CD4-positive, CD25-positive, alpha-beta regulatory T cell (primary cell): ENCODE measurements at regions not wholly inside any gene's neighbourhood (a gene's known extent, or its start where the extent isn't known, plus 50 kb on each side); places are given as distances from the start of the nearest gene placed in this dataset.
A peak's percentile ranks its signal among the peaks of the same experiment; 100 is the strongest.

ENCODE experiments used
- ATAC-seq, 2 donors: fragments of 150-1000 bp; cut with Tn5 transposase; one replicate each; pipeline ENCODE4 v1.10.0; 2021; ENCODE audit warnings: low read depth in 2 of 2, moderate number of reproducible peaks in 2 of 2, moderate library complexity in 1 of 2
- DNase-seq, 3 donors: peaks; one replicate each; pipeline versions ENCODE4 v3.0.0 to v3.0.0-alpha.2; 2012 to 2022; ENCODE audit warnings: mixed read lengths in 1 of 3
- H3K27ac ChIP-seq: one replicate; pipeline ENCODE4 v1.7.0; 2013; ENCODE audit warnings: mild to moderate bottlenecking, low read length; ENCODE audit not compliant: insufficient read depth, poor library complexity, severe bottlenecking
- H3K27me3 ChIP-seq: one replicate; pipeline ENCODE4 v1.7.0; 2013; ENCODE audit warnings: low read length; ENCODE audit not compliant: control insufficient read depth, insufficient read depth
- H3K36me3 ChIP-seq: one replicate; pipeline ENCODE4 v1.7.0; 2013; ENCODE audit warnings: mild to moderate bottlenecking, low read length, moderate library complexity; ENCODE audit not compliant: control insufficient read depth, insufficient read depth
- H3K4me1 ChIP-seq: 2 replicates; pipeline ENCODE4 v1.7.0; 2013; ENCODE audit warnings: mild to moderate bottlenecking, low read length; ENCODE audit not compliant: insufficient read depth, control insufficient read depth, poor library complexity, severe bottlenecking
- H3K4me3 ChIP-seq: one replicate; pipeline ENCODE4 v1.7.0; 2013; ENCODE audit warnings: low read depth, mild to moderate bottlenecking, low read length, moderate library complexity
- H3K9me3 ChIP-seq, 2 experiments: 1 replicate in 1 of 2; 2 replicates in 1 of 2; pipeline ENCODE4 v1.7.0; 2013; ENCODE audit warnings: low read length in 2 of 2, mild to moderate bottlenecking in 1 of 2, moderate library complexity in 1 of 2; ENCODE audit not compliant: control insufficient read depth in 2 of 2
- H3K27ac Mint-ChIP-seq, 3 donors: one replicate each; pipeline ENCODE4 v1.8.0; 2020 to 2022; ENCODE audit warnings: mild to moderate bottlenecking in 3 of 3, mixed read lengths in 3 of 3, moderate library complexity in 2 of 3
- H3K27me3 Mint-ChIP-seq: one replicate; pipeline ENCODE4 v1.8.0; 2022; ENCODE audit warnings: mild to moderate bottlenecking, mixed read lengths
- H3K36me3 Mint-ChIP-seq: one replicate; pipeline ENCODE4 v1.8.0; 2020; ENCODE audit warnings: mixed read lengths
- H3K4me1 Mint-ChIP-seq, 4 donors: one replicate each; pipeline ENCODE4 v1.8.0; 2020 to 2022; ENCODE audit warnings: mixed read lengths in 4 of 4, mild to moderate bottlenecking in 1 of 4
- H3K4me3 Mint-ChIP-seq, 4 donors: one replicate each; pipeline ENCODE4 v1.8.0; 2020 to 2022; ENCODE audit warnings: mild to moderate bottlenecking in 4 of 4, mixed read lengths in 4 of 4, moderate library complexity in 3 of 4
- H3K9me3 Mint-ChIP-seq, 7 donors: one replicate each; pipeline ENCODE4 v1.8.0; 2020 to 2022; ENCODE audit warnings: mixed read lengths in 7 of 7, mild to moderate bottlenecking in 3 of 7, moderate library complexity in 2 of 7

GRCh38 chrX:13518126-13518525 lies 51.3 kb upstream of the EGFL6 start:
- no peaks in the 10 kb centered on the region for H3K27me3 ChIP-seq
- no peaks in the 10 kb centered on the region for H3K36me3 ChIP-seq
- H3K9me3 Mint-ChIP-seq: peaks cover 0 to 2% (median 0%) of the 10 kb centered on the region in 7 donors
- DNase-seq (no peak), ATAC-seq (no peak)
- no peaks in the 10 kb centered on the region for H3K36me3 Mint-ChIP-seq
- no peak overlapping the region for H3K27ac ChIP-seq
- no peak overlapping the region for H3K4me3 ChIP-seq
- H3K4me3 Mint-ChIP-seq: no peak overlapping the region
- H3K27ac Mint-ChIP-seq: no peak overlapping the region
- H3K4me1 ChIP-seq: no peaks in the 10 kb centered on the region
- no peaks in the 10 kb centered on the region for H3K27me3 Mint-ChIP-seq
- H3K9me3 ChIP-seq: no peaks in the 10 kb centered on the region
- no peaks in the 10 kb centered on the region for H3K4me1 Mint-ChIP-seq

DNA sequence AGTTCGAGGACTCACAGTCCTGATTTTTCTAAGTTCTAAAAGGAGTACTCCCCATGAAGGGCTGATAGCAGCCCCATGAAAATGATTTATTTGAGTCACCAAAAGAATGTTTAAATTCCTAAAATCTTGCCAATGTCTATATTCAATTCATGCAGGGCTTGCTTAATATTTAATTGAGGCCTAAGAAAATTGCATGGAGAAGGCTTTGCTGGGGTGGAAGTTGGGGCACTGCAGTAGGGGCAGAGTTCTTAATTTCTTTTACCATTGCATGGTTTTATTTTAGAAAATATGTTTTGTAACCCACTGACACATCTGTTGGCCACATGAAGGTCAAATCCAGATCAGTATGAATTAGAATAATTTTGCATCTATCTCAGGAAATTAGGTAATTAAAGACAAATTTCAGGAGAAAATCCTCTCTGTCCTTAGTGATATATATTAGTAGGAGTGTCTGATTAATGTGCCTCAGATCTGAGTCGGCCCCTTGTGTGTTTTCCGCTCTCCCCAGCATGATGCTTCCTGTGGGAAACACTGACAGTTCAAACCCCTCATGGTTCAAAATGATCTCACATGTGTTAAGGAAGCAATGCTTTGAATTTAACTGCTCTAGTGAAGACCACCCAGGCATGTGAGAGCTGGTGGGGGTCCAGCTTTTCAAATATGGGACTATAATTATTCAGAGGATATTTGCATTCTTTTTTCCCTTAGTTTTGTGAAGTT lies 54.0 kb upstream of the EGFL6 start:
- Histone ChIP-seq H3K27me3 (no peaks in the 10 kb centered on the region), H3K9me3 (no peaks in the 10 kb centered on the region), H3K4me3 (no peak overlapping the region), H3K27ac (no peak overlapping the region), H3K4me1 (no peaks in the 10 kb centered on the region), H3K36me3 (no peaks in the 10 kb centered on the region)
- H3K36me3 Mint-ChIP-seq: no peaks in the 10 kb centered on the region
- no peak for DNase-seq
- no peak overlapping the region for H3K4me3 Mint-ChIP-seq
- no peaks in the 10 kb centered on the region for H3K27me3 Mint-ChIP-seq
- H3K9me3 Mint-ChIP-seq: peaks cover 0 to 2% (median 0%) of the 10 kb centered on the region in 7 donors
- no peak overlapping the region for H3K27ac Mint-ChIP-seq
- ATAC-seq: no peak
- H3K4me1 Mint-ChIP-seq: no peaks in the 10 kb centered on the region

DNA sequence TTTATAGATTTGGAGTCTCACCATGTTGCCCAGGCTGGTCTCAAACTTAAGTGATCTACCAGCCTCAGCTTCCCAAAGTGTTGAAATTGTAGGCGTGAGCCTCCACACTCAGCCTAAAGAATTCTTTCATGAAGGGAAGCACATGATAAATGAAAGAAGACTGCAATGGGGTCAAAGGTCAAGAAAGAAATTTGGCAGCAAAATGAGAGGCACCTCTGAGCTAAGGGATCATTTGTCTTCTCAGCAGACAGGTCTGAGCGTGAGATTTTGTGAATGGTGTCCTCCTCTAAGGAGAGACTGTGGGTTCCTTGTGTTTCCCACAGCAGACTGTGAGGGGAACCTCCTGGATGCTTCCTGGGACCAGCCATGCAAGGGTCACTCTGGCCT lies 57.5 kb upstream of the EGFL6 start:
- no peak for DNase-seq
- no peaks in the 10 kb centered on the region for H3K4me1 ChIP-seq
- H3K4me3 ChIP-seq: no peak overlapping the region
- no peaks in the 10 kb centered on the region for H3K4me1 Mint-ChIP-seq
- no peaks in the 10 kb centered on the region for H3K27me3 Mint-ChIP-seq
- no peaks in the 10 kb centered on the region for H3K36me3 Mint-ChIP-seq
- no peak overlapping the region for H3K27ac Mint-ChIP-seq
- no peak for ATAC-seq
- H3K27ac ChIP-seq: no peak overlapping the region
- no peaks in the 10 kb centered on the region for H3K27me3 ChIP-seq
- no peaks in the 10 kb centered on the region for H3K9me3 Mint-ChIP-seq
- no peaks in the 10 kb centered on the region for H3K36me3 ChIP-seq
- no peak overlapping the region for H3K4me3 Mint-ChIP-seq
- no peaks in the 10 kb centered on the region for H3K9me3 ChIP-seq

GRCh38 chrX:13511241-13511943 lies 58.0 kb upstream of the EGFL6 start:
- no peaks in the 10 kb centered on the region for H3K27me3 ChIP-seq
- no peak for DNase-seq
- no peaks in the 10 kb centered on the region for H3K9me3 ChIP-seq
- H3K36me3 ChIP-seq: no peaks in the 10 kb centered on the region
- peaks cover 0 to 2% (median 0%) of the 10 kb centered on the region in 4 donors for H3K4me1 Mint-ChIP-seq
- no peak overlapping the region for H3K27ac Mint-ChIP-seq
- no peak for ATAC-seq
- no peak overlapping the region for H3K4me3 Mint-ChIP-seq
- no peaks in the 10 kb centered on the region for H3K9me3 Mint-ChIP-seq
- H3K36me3 Mint-ChIP-seq: no peaks in the 10 kb centered on the region
- no peak overlapping the region for H3K4me3 ChIP-seq
- no peaks in the 10 kb centered on the region for H3K4me1 ChIP-seq
- H3K27me3 Mint-ChIP-seq: no peaks in the 10 kb centered on the region
- H3K27ac ChIP-seq: no peak overlapping the region

GRCh38 chrX:13507893-13508292 lies 61.5 kb upstream of the EGFL6 start:
- Histone ChIP-seq H3K27ac (no peak overlapping the region), H3K9me3 (no peaks in the 10 kb centered on the region), H3K27me3 (no peaks in the 10 kb centered on the region), H3K4me1 (no peaks in the 10 kb centered on the region), H3K4me3 (no peak overlapping the region), H3K36me3 (no peaks in the 10 kb centered on the region)
- Mint-ChIP-seq H3K27ac (no peak overlapping the region), H3K4me1 (peaks cover 0 to 2% (median 0%) of the 10 kb centered on the region in 4 donors), H3K36me3 (no peaks in the 10 kb centered on the region), H3K4me3 (no peak overlapping the region), H3K9me3 (no peaks in the 10 kb centered on the region), H3K27me3 (no peaks in the 10 kb centered on the region)
- DNase-seq (no peak), ATAC-seq (no peak)

GRCh38 chrX:13506574-13506973 lies 62.8 kb upstream of the EGFL6 start:
- no peaks in the 10 kb centered on the region for H3K27me3 Mint-ChIP-seq
- Histone ChIP-seq H3K27me3 (no peaks in the 10 kb centered on the region), H3K36me3 (no peaks in the 10 kb centered on the region), H3K27ac (no peak overlapping the region), H3K4me3 (no peak overlapping the region), H3K4me1 (no peaks in the 10 kb centered on the region), H3K9me3 (no peaks in the 10 kb centered on the region)
- no peaks in the 10 kb centered on the region for H3K36me3 Mint-ChIP-seq
- ATAC-seq (no peak), DNase-seq (peak; percentile 24 to 61 (median 41))
- no peak overlapping the region for H3K27ac Mint-ChIP-seq
- peaks cover 0 to 2% (median 0%) of the 10 kb centered on the region in 4 donors for H3K4me1 Mint-ChIP-seq
- H3K9me3 Mint-ChIP-seq: no peaks in the 10 kb centered on the region
- H3K4me3 Mint-ChIP-seq: peak overlapping the region in 1 of 4 donors; percentile 43

DNA sequence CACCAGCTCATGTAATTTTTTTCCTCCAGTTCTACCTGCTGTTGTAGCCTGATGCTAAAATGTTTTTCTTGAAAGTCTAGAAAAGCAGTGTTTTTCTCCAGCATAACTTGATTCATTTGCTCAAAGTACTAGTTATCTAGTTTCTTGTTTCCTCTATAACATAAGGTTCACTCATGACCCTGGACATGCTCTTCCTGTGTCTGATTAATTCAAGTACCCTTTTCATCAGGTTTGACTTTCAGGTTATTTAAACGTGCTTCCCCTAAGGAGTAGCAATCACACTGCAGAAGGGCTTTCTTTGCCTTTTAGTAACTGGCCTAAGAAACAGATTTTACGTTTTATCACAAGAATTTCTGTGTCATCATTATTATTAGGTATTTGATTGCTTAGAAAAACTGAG lies 66.8 kb upstream of the EGFL6 start:
- H3K36me3 Mint-ChIP-seq: no peaks in the 10 kb centered on the region
- no peak overlapping the region for H3K4me3 Mint-ChIP-seq
- no peak overlapping the region for H3K4me3 ChIP-seq
- no peaks in the 10 kb centered on the region for H3K9me3 Mint-ChIP-seq
- no peaks in the 10 kb centered on the region for H3K27me3 ChIP-seq
- ATAC-seq (no peak), DNase-seq (peak in 1 of 3 donors; percentile 29)
- H3K4me1 ChIP-seq: no peaks in the 10 kb centered on the region
- H3K27ac ChIP-seq: no peak overlapping the region
- no peaks in the 10 kb centered on the region for H3K36me3 ChIP-seq
- no peaks in the 10 kb centered on the region for H3K27me3 Mint-ChIP-seq
- H3K27ac Mint-ChIP-seq: no peak overlapping the region
- no peaks in the 10 kb centered on the region for H3K9me3 ChIP-seq
- H3K4me1 Mint-ChIP-seq: peaks cover 0 to 2% (median 0%) of the 10 kb centered on the region in 4 donors

DNA sequence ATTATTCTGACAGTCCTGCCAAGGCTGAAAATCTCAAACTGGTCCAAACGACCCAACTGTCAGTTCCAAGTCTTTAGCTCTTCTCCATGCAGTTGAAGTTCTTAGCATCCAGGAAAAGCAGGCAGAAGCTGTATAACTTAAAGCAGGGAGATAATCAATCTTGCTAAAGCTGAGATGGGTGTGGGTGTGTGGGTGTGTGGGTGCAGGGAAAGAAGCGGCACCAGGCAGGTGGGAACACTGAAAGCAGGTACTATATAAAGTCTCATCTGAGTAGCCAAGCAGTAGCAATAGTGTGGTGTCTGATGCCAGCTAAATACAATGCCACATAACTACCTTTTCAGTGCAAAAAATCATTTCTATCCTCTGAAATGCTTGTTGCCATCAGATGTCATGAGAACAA lies 69.7 kb upstream of the EGFL6 start:
- ATAC-seq (no peak), DNase-seq (no peak)
- no peaks in the 10 kb centered on the region for H3K4me1 ChIP-seq
- Mint-ChIP-seq H3K4me1 (no peaks in the 10 kb centered on the region), H3K36me3 (no peaks in the 10 kb centered on the region), H3K4me3 (no peak overlapping the region), H3K9me3 (no peaks in the 10 kb centered on the region), H3K27me3 (no peaks in the 10 kb centered on the region), H3K27ac (no peak overlapping the region)
- no peaks in the 10 kb centered on the region for H3K36me3 ChIP-seq
- H3K27ac ChIP-seq: no peak overlapping the region
- H3K9me3 ChIP-seq: no peaks in the 10 kb centered on the region
- no peaks in the 10 kb centered on the region for H3K27me3 ChIP-seq
- no peak overlapping the region for H3K4me3 ChIP-seq
